ENCODE measurements at regions not wholly inside any gene's neighbourhood (a gene's known extent, or its start where the extent isn't known, plus 50 kb on each side); places are given as distances from the start of the nearest gene placed in this dataset.

DNA sequence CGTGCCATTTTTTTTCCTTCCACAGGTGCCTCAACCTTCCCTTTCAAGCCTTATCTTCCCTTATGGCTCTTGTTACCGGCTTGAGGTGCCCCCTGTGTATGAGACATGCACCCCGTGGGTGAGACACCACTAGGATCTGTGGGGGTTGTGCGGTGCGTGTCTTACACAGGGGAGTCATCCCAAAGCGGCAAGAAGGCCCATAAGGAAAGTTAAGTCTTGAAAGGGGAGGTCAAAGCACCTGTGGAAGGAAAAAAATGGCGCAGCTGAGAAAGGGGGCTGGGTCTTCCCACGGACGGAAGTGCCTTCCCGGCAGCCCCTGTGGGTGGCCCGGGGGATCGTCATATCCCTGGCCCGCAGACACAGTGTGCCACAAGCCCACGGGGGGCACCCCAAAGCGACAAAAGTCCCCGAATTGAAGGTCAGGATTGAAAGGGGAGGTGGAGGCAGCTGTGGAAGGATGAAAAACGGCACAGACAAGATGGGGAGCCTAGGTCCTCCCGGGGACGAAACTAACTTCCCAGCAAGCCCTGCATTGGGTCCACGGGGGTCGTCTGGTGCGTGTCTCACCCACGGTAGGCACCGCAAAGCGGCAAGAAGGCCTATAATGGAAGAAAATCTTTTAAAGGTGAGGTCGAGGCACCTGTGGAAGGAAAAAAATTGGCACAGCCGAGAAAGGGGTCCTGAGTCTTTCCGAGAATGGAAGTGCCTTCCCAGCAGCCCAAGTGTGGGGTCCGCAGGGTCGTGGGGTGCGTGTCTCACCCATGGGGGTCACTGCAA, 273.3 kb downstream of the ALG10 start:
- Histone ChIP-seq H2BK120ac (ENCODE audit: low read depth, low read length, poor library complexity, severe bottlenecking) (no peak overlapping the region), H3K18ac (ENCODE audit: insufficient read length, low read depth, low read length) (no peak overlapping the region), H3K79me2 (ENCODE audit: insufficient read depth, low read length) (no peaks in the 10 kb centered on the region), H4K20me1 (ENCODE audit: control insufficient read depth, insufficient read depth, insufficient read length) (no peaks in the 10 kb centered on the region), H2BK20ac (ENCODE audit: low read depth, low read length, poor library complexity, severe bottlenecking) (no peak overlapping the region), H4K5ac (ENCODE audit: insufficient read length, low read depth, low read length) (no peak overlapping the region), H2BK5ac (ENCODE audit: insufficient read length, low read length) (no peak overlapping the region), H2AK5ac (ENCODE audit: insufficient read length, low read length) (no peak overlapping the region), H3K56ac (ENCODE audit: insufficient read length, low read depth, low read length) (no peak overlapping the region), H3K9ac (ENCODE audit: extremely low read depth, insufficient read length, low read length) (no peak overlapping the region), H3T11ph (ENCODE audit: low read length) (no peak overlapping the region), H3K4me1 (ENCODE audit: insufficient read depth, low read length) (no peaks in the 10 kb centered on the region), H3K23ac (ENCODE audit: insufficient read length, low read depth, low read length) (no peak overlapping the region), H3K27me3 (ENCODE audit: insufficient read depth, low read length) (no peaks in the 10 kb centered on the region), H3K4ac (ENCODE audit: low read depth, low read length) (no peak overlapping the region), H3K23me2 (ENCODE audit: insufficient read length, low read depth, low read length, poor library complexity, severe bottlenecking) (no peaks in the 10 kb centered on the region), H3K79me1 (ENCODE audit: insufficient read depth, low read depth, low read length, poor library complexity, severe bottlenecking) (no peaks in the 10 kb centered on the region), H4K91ac (ENCODE audit: insufficient read length, low read depth, low read length) (no peak overlapping the region), H4K8ac (replicated peaks; ENCODE audit: insufficient read length, low read depth, low read length) (no peak overlapping the region), H3K14ac (ENCODE audit: insufficient read depth, low read length) (no peak overlapping the region), H3K27ac (ENCODE audit: insufficient read length, low read depth, low read length) (no peak overlapping the region), H2BK15ac (ENCODE audit: low read depth, low read length) (no peak overlapping the region), H3K9me3 (ENCODE audit: control insufficient read depth, low read depth, low read length) (peaks cover 57% of the 10 kb centered on the region), H2AFZ (ENCODE audit: low read length) (no peak overlapping the region), H2BK12ac (ENCODE audit: insufficient read length, low read depth, low read length) (no peak overlapping the region), H3K4me2 (ENCODE audit: insufficient read depth, insufficient read length, low read length) (no peak overlapping the region)
- Mint-ChIP-seq H3K36me3 (ENCODE audit: insufficient read depth in 1 of 3, low read depth in 3 of 3) (peaks cover 35 to 52% (median 36%) of the 10 kb centered on the region in 3 experiments), H3K9me3 (peaks cover 100% of the 10 kb centered on the region in 2 experiments), H3K4me3 (no peak overlapping the region), H3K27me3 (ENCODE audit: low read depth) (peaks cover 1% of the 10 kb centered on the region), H3K27ac (no peak overlapping the region), H3K4me1 (no peaks in the 10 kb centered on the region)
- no peak for TF ChIP-seq CTCF (conservative IDR thresholded peaks at IDR 0.05)
- no peak for DNase-seq
- no CpG with 5 or more reads among the region's 31 CpGs for WGBS (ENCODE audit: extremely low coverage, insufficient read length, low lambda C conversion rate)

Data from H9 (cell line).